SK-N-MC (cell line): ENCODE measurements at regions not wholly inside any gene's neighbourhood (a gene's known extent, or its start where the extent isn't known, plus 50 kb on each side); places are given as distances from the start of the nearest gene placed in this dataset.

Experiments
- EZH2 ChIP-seq: fragments of 200-600 bp; sonication (generic); IDR thresholded peaks from one replicate; pipeline ENCODE4 v1.6.1; 2017; ENCODE audit warnings: antibody characterized with exemption
- POLR2AphosphoS5 ChIP-seq: IDR thresholded peaks from 2 replicates; pipeline ENCODE4 v1.6.1; 2012; ENCODE audit warnings: mild to moderate bottlenecking, low read depth, low read length, borderline replicate concordance

DNA sequence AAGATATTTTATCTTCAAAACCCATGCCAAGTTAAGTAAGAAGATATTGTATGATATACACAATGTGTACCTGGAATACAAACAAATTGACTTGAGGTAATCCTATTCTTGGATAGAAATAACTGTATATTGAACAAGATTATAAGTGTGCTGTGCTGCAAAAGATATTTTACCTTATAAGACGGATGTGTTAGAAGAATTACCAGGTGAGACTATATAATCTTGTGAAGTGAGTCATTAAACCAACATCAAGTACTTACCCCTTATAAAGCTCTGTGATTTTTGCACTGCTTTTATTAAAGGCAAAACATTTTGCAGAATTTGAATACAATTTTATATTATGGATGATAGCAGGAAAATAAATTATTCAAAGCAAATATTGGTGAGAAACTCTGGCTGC lies 570.0 kb downstream of the MMUT start:
- TF ChIP-seq POLR2AphosphoS5 (no peak), EZH2 (no peak)
